NCI-H82 (cell line): ENCODE measurements at regions not wholly inside any gene's neighbourhood (a gene's known extent, or its start where the extent isn't known, plus 50 kb on each side); places are given as distances from the start of the nearest gene placed in this dataset.
A peak's percentile ranks its signal among the peaks of the same experiment; 100 is the strongest.
"Not testable (repeated sequence)": the region's sequence is repeated elsewhere in the genome, so short reads cannot be mapped to it uniquely, and the experiment has no call there.

Source experiments
- DNase-seq: peaks from one replicate; lab custom pipeline; 2025; lab: John Stamatoyannopoulos, UW

DNA sequence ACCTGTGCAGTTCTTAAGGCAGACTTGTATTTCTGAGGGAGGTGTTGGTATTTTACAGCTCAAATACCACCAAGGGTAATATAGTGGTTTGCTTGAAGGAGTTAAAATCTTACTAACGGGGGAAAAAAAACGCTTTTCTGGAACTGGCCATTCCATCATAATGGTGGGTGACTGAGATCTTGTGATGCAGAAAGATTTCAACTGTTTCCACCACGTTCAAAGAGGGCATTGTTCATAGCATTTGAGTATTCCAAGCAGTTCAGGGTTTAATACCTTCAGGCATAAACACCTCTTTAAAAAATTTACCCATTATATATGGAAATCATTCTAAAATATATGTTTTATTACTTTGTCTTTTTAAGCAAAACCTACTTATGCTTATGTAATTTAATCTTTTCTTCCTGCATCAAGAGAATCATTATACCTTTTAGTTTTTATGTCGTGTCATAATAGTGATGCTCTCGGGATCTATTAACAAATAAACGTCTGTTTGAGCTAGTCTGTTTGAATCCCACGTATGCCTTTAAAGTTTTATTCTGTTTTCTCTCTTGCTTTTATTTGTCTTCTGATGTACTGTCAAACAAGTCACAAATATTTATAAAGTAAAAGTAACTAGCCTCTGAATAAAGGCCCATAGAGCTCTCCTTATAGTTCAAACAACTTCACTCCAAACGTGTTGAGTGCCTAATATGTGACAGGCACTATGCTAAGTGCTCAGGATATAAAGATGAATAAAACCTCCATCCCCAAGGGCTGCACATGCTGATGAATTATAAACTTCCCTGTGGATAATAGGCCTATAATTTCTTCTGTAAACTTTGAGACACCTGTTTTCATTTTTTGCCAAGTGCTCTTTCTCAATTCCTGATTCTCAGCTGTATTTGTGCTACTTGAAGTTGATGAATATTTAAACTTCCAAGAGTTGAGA lies 298.8 kb upstream of the FERMT1 start:
- no peak for DNase-seq

DNA sequence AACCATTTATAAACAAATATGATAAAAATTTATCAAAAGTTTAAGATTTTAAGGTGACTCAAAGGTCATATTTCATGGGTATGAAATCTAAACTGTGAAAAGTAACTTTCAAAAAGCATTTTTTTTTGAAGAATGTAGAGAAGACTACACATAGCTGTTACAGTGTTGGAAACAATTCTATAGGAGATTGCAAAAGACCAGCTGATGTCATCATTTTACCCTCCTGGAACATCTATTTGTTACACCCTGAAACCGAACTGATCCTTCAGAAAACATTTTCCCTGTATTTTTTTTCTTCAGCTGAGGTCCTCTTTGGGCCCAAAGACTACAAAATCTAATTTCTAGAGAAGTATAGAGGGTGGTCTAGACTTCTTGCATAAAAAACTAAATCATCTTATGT lies 297.5 kb upstream of the FERMT1 start:
- no peak for DNase-seq

DNA sequence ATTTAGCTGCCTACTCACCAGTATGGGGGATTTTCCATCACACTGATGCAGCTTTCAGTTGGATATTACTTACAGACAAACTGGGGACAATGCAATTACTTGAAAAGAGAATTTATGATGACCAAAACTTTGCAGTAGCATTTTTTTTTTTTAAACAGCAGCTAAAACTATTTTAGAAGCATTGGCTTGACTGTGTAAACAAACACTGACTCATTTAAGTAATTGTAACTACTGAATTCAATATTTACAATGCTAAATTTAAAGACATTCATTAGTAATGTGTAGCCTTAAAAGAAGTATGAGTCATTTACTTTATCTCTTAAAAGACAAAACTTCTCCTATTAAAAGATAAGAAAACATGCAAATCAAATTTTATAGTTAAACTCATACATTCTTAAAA lies 295.9 kb upstream of the FERMT1 start:
- DNase-seq = no peak

DNA sequence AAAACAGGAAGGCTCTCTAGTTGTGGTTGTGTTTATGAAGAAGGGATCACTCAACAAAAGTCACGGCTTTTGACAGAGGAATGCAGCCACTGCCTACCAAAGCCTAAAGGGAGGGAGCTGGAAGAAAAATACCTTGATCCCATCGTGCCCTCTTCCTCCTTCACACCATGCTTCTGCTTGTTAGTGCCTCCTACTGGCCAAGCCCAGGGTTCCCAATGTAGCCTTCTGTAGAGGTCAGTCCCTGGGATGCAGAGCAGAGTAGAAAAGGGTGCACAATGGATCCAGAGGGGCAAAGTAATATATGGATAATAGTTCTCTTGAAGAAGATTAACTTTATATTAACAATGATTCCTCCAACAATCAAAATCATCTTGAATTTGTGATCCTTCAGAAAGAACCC lies 293.5 kb upstream of the FERMT1 start:
- no peak for DNase-seq

DNA sequence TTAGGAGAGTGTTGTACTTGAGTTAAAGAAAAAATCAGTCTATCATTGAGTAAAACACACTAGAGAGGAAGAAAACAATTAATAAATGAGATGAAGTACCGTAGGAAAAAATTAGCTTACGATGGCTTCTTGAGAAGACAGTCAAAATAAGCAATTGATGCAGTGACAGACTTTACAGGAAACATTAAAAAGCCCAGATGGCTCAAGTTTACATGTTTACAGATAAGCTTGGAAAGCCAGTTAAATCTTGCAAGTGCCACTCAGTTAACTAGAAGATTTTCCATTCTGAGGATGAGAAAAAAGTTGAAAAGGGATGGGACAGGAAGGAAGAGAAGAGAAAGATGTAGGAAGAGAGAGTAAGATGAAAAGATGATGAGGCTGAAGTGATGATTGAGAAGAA lies 288.8 kb upstream of the FERMT1 start:
- DNase-seq = no peak

DNA sequence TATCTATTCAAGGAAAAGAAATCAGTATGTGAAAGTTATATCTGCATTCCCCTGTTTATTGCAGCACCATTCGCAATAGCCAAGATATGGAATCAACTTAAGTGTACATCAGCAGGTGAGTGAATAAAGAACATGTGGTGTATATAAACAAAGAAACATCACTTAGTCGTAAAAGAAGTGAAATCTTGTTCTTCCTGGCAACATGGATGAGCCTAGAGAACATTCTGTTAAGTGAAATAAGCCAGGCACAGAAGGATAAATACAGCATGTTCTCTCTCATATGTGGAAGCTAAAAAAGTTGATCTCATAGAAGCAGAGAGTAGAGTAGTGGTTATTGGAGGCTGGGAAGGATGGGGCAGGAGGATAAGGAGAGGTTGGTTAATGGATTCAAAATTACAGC lies 287.9 kb upstream of the FERMT1 start:
- no peak for DNase-seq

DNA sequence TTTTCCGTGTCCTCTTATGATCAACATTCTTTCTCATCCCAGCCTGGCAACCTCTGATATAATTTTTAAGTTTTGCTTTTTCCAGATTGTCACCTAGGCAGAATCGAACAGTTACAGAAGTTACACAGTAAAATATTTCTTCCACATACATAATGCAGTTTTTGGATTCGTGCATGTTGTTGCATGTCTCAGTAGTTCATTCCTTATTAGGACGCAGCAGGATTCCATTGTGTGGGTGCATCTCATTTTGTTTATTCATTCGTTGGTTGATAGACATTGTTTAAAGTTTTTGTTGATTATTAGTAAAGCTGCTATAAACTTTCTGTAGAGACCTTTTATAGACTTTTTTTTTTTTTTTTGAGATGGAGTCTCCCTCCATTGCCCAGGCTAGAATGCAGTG lies 284.3 kb upstream of the FERMT1 start:
- DNase-seq = no peak

DNA sequence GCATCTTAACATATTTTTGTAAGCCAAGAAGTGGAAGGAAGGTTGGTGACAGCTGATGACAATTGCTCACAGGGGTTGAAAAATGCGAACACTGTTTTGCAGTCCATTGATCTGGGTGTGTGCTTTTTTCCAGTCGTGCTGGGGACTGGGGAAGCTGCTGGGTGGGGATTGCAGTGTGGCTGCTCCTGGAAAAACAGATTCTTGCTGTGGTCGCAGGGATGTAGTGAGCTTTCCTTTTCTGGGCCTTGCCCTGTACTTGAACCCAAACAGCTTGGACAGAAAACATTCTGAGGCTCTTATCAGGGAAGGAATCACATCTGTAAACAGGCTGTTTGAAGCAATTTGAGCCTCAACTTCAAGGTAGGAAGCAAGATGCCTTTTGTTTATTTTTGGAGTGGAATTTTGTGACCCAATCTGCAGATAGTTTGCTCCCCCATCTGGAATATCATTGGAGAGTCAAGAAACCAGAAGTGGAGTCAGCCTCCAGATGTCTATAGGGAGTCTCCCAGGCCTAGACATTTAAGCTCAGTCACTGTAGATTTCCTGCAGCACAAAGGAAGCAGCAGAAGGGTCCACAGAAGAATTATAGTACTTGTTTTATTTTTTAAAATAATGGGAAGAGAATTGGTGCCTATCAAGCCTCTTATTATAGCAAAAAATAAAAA lies 279.2 kb upstream of the FERMT1 start:
- no peak for DNase-seq

DNA sequence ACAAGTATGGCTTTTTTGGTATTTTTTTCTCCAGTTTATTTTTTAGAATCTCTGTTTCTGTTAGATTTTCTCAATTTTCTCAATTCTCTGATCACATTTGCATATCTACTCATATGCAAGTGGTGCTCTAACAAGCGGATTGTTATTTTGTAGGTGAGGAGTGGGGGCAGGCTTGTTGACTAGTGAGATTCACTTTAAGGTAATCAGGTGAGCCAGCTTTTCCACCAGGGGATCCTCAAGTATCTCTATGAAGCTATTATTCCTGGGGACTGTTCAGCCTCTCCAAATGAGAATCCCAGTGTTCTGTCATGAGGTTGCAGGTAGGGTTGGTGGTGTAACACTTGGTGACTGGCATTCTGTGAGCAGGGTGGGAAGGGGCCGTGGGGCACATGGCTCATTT lies 274.3 kb upstream of the FERMT1 start:
- peak; percentile 35 for DNase-seq

DNA sequence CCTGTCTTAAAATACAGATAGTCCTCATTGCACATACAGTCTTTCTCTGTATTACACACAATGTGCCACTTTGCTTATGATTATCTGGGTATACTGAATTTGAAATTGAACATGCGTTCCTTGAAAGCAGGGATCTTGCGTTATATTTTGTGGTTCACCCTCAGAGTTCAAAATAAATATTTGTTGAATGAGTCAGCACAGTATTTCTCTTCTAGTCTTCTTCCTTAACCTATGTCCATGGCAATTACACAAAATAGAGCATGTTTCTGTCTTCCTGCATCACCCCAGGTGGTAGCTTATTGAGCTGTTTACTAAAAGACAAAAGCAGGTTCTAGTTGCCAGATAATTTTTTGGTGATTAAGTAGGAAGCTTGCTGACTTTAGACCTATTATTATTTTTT lies 272.9 kb upstream of the FERMT1 start:
- DNase-seq = no peak

DNA sequence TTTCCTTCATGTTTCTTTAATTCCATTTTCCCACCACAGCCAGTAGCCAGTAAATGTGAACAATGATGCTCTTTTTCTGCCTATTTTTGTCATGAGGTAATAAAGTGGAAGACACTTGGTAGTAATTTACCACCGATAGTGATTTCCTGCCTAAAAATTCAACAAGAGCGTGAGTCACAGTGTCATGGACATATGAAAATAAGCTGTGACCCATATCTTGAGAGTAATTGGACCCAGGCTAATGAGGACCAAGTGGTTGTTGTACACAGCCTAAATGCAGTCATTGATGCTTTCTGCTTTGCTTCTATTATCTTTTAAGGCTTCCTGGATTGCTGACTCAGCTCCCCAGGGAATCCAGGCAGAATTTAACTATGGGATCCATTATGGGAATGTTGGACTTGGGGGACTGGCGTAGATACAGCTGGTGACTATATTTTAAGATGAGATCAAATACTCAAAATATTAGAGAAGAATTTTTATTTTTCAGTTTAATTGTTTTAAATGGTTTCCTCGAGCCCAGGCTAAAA lies 265.9 kb upstream of the FERMT1 start:
- no peak for DNase-seq

DNA sequence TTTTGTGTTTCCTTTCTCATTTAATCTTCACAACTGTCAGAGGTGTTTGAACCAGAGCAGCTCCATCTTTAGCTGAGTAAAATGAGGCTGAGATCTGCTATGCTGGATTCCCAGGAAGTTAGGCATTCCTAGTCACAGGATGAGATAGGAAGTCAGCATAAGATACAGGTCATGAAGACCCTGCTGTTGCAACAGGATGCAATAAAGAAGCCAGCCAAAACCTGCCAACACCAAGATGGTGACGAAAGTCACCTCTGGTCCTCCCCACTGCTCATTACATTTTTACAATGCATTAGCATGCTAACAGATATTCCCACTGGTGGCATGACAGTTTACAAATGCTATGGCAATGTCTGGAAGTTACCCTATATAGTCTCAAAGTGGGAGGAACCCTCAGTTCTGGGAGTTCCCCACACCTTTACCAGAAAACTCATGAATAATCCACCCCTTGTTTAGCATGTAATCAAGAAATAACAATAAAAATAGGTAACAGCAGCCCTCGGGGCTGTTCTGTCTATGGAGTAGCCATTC lies 262.2 kb upstream of the FERMT1 start:
- DNase-seq = no peak

DNA sequence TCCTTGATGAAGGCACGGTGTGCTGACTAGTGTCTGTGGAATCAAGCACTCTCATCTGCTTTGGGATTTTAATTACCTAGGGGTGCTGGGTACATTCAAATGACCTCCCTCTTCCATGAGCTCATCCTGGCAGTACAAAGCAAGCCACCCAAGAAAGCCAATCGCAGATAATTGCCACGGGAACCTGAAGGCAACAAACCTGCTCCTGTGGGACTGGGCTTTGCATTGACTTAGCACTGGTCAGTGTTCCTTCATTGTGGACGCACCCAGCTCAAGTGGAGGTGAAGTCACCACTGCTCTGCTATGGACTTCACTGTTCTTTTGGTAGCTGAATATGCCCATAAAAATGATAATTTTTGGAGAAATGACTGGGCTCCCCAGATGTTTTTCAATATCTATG lies 261.6 kb upstream of the FERMT1 start:
- DNase-seq = no peak

DNA sequence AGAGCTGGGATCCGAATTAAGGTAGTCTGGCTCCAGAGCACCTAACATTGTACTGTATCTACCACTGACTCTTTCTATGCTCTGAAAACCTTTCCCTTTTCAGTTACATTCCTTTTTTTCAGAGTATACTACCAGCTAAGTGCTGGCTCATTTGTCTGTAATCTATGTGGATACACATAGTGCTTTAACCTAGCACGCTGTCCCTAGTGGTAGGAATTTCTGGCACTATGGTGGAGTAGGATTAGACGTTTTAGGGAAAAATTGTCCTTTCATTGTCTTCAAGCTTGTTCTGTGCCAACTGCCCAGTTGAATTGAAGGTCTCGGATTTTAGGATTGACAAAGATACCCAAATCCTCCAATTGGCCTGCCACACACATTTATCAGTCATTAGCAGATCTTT lies 259.1 kb upstream of the FERMT1 start:
- DNase-seq = peak; percentile 35

DNA sequence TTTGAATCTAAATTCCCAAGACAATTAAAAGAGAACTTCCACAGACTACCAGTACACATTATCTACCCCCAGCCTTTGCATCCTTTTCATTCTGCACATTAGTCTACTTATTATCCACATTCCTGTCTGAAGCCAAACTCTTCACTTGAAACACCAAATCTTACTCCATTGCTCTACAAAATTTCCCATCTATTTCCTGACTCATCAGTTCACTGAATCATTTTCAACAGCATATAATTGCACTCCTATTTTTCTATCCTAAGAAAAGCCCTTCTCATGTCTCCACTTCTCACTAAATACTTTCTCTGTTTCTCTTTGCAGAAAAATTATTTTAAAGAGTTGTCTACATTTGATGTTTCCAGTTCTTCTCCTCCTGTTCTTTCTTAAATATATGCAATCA lies 239.4 kb upstream of the FERMT1 start:
- DNase-seq = no peak

DNA sequence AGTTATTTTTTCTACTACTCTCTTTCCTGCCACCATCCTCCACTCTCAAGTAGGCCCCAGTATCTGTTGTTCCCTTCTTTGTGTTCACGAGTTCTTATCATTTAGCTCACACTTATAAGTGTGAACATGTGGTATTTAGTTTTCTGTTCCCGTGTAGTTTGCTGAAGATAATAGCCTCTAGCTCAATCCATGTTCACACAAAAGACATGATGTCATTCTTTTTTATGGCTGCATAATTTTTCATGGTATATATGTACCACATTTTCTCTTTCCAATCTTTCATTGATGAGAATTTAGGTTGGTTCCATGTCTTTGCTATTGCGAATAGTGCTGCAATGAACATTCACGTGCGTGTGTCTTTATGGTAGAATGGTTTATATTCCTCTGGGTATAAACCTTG lies 237.9 kb upstream of the FERMT1 start:
- DNase-seq = no peak

DNA sequence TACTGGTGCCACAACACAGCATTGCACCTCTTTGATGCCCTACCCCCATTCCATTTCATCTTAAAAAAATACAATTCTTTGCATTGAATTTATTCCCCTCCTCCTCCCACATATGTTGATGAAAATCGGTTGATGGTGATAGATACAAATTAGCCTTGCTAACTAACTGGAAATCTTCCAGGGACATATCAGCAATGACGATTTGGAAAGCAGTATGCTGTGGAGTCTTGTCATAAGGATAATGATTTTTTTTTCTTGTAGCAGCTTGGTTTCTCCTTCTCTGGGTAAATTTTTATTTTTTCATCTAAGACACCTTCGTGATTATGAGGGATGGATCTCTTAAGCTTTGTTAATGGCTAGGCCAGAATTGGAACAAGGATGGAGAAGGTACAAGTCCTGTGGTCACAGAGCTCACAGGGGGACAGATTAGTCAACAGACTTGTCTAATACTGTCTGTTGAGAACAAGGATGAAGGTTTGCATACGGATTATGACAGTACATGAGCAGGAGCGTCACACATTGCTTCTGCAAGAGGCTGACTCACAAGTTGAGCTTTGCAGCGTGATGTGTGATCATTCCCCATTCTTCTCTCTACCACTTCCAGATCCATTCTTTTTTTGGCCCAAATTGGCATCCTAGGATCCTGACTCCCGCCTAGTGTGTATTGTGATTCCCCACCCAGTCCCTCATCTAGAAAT lies 233.1 kb upstream of the FERMT1 start:
- no peak for DNase-seq

DNA sequence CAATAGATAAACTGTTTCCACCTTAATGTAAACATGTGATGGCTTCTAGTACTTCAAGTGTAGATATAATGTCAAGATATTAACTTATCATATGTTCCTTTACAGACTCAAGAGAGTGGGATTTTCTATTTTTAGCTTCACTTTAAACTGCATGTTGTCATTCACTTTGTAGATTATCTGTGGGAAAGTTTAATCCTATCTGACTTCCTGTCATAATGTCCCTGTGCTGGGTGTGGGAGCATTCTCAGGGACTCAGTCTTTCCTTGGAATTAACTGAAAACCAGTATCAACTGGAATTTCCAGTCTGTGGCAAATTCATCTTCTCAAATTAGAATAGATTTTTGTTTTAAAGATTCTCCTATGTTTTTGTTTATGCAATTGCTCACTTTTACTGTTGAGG lies 226.1 kb upstream of the FERMT1 start:
- no peak for DNase-seq

DNA sequence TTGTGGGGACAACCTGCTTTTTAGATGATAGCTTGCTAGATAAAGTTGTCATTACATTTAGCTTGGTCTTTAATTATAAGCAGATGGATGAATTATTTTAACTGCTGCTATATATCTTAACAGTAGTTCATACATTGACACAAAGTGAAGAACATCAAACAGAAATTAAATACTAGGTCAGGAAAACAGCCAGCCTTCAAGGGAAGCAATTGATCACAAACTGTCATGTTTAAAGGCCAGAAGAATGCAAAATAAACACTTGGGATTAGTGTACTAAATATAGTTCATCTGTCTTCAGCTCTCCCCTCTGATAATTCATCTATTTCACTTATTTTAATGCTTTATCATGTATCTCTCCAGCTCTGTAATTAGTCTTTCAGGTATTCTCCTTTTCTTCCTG lies 225.1 kb upstream of the FERMT1 start:
- no peak for DNase-seq

DNA sequence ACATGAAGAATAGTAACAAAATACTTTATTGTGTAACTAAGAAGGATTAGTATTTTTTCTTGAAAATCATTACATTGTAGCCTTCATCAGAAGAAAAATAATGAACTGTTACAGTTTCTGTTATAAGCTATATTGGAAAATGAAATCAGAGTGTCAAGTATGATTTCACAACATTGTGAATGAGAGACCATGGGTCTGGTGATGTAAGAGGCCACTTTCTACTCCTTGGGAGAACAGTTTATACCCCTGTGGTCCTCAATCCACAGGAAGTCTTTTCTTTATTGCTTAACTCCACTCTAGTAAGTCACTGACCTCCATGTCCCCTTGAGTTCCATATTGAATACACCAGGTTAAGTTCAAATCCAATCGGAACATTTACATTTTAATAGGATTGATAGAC lies 218.7 kb upstream of the FERMT1 start:
- DNase-seq = no peak

DNA sequence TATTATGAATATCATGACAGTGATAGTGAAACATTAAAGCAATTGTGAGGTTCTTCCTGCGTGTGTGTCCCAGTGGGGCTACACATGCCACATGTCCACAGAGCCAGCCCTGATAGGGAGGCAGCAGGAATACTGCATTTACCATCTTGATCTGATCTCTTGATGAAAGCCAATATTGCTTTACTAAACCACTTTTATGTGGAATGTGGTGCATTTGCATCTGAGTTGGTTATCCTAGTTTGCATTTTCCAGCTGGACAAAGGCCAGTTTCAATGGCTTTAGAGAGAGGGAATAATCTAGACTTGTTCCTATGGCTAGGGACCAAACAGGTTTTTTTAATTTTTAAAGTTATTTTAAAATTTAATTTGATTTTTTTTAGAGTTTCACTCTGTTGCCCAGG lies 216.3 kb upstream of the FERMT1 start:
- no peak for DNase-seq

DNA sequence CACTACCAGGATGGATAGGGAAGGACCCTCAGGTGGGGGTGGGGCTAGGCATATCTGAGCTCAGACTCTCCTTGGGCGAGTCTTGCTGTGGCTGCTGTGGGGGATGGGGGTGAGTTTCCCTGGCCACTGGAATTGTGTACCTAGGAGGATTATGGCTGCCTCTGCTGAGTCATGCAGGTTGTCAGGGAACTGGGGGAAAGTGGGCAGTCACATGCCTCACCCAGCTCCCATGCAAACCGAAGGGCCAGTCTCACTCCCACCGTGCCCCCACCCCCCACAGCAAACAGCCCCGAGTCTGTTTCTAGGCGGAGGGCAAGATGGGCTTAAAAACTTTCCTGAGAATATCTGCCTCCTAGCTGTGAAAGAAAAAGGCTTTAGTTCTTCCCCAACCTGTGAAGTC lies 210.3 kb upstream of the FERMT1 start:
- DNase-seq = peak; percentile 26

DNA sequence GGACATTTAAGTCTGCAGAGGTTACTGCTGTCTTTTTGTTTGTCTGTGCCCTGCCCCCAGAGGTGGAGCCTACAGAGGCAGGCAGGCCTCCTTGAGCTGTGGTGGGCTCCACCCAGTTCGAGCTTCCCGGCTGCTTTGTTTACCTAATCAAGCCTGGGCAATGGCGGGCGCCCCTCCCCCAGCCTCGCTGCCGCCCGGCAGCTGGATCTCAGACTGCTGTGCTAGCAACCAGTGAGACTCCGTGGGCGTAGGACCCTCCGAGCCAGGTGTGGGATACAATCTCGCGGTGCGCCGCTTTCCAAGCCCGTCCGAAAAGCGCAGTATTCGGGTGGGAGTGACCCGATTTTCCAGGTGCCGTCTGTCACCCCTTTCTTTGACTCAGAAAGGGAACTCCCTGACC lies 198.4 kb upstream of the FERMT1 start:
- not testable (repeated sequence) for DNase-seq
